ENCODE measurements at regions not wholly inside any gene's neighbourhood (a gene's known extent, or its start where the extent isn't known, plus 50 kb on each side); places are given as distances from the start of the nearest gene placed in this dataset.

- no peak for TF ChIP-seq NFIC (IDR thresholded peaks at IDR 0.05)
- TF ChIP-seq EGR1 (IDR thresholded peaks at IDR 0.05) = no peak
- no peak for TF ChIP-seq REST (IDR thresholded peaks at IDR 0.05; ENCODE audit: low read depth)
- TF ChIP-seq TEAD4 (IDR thresholded peaks at IDR 0.05) = no peak
- TF ChIP-seq CEBPB (IDR thresholded peaks at IDR 0.05) = no peak
- TF ChIP-seq ZBTB7A (IDR thresholded peaks at IDR 0.05; ENCODE audit: low read depth) = no peak
- no peak for TF ChIP-seq TCF12 (IDR thresholded peaks at IDR 0.05; ENCODE audit: low read depth)
- TF ChIP-seq MAX (IDR thresholded peaks at IDR 0.05) = no peak
- no peak for TF ChIP-seq FOXM1 (IDR thresholded peaks at IDR 0.05; ENCODE audit: borderline replicate concordance, low read depth)
- TF ChIP-seq CREB1 (IDR thresholded peaks at IDR 0.05; ENCODE audit: low read depth) = no peak
- no peak for TF ChIP-seq TAF1 (IDR thresholded peaks at IDR 0.05; ENCODE audit: low read depth)
Observed at GRCh38 chr15:59924096-59924495, 80.0 kb upstream of the FOXB1 start.

- TF ChIP-seq ZBTB7A (IDR thresholded peaks at IDR 0.05; ENCODE audit: low read depth) (no peak), TEAD4 (IDR thresholded peaks at IDR 0.05) (no peak), YY1 (IDR thresholded peaks at IDR 0.05; ENCODE audit: low read depth) (no peak), CEBPB (IDR thresholded peaks at IDR 0.05) (no peak), NFIC (IDR thresholded peaks at IDR 0.05) (no peak), RAD21 (IDR thresholded peaks at IDR 0.05; ENCODE audit: low read depth) (no peak), FOXM1 (IDR thresholded peaks at IDR 0.05; ENCODE audit: borderline replicate concordance, low read depth) (no peak), EP300 (IDR thresholded peaks at IDR 0.05; ENCODE audit: borderline replicate concordance) (no peak), MAX (IDR thresholded peaks at IDR 0.05) (no peak), TAF1 (IDR thresholded peaks at IDR 0.05; ENCODE audit: low read depth) (no peak), CREB1 (IDR thresholded peaks at IDR 0.05; ENCODE audit: low read depth) (no peak), USF1 (IDR thresholded peaks at IDR 0.05) (no peak), REST (IDR thresholded peaks at IDR 0.05; ENCODE audit: low read depth) (no peak), TCF12 (IDR thresholded peaks at IDR 0.05; ENCODE audit: low read depth) (no peak)
Observed at GRCh38 chr15:59923508-59923907, 80.6 kb upstream of the FOXB1 start.

- TF ChIP-seq EP300 (IDR thresholded peaks at IDR 0.05; ENCODE audit: borderline replicate concordance) = no peak
- no peak for TF ChIP-seq MAX (IDR thresholded peaks at IDR 0.05)
- TF ChIP-seq NFIC (IDR thresholded peaks at IDR 0.05) = no peak
- TF ChIP-seq TAF1 (IDR thresholded peaks at IDR 0.05; ENCODE audit: low read depth) = no peak
- TF ChIP-seq TEAD4 (IDR thresholded peaks at IDR 0.05) = no peak
- TF ChIP-seq CREB1 (IDR thresholded peaks at IDR 0.05; ENCODE audit: low read depth) = no peak
- no peak for TF ChIP-seq TCF12 (IDR thresholded peaks at IDR 0.05; ENCODE audit: low read depth)
- TF ChIP-seq RAD21 (IDR thresholded peaks at IDR 0.05; ENCODE audit: low read depth) = no peak
- TF ChIP-seq YY1 (IDR thresholded peaks at IDR 0.05; ENCODE audit: low read depth) = no peak
- TF ChIP-seq CEBPB (IDR thresholded peaks at IDR 0.05) = no peak
- TF ChIP-seq FOXM1 (IDR thresholded peaks at IDR 0.05; ENCODE audit: borderline replicate concordance, low read depth) = no peak
- no peak for TF ChIP-seq USF1 (IDR thresholded peaks at IDR 0.05)
Observed at GRCh38 chr15:59918994-59919951, 84.8 kb upstream of the FOXB1 start.

GRCh38 chr15:59917504-59918157 lies 86.5 kb upstream of the FOXB1 start:
- TF ChIP-seq USF1 (IDR thresholded peaks at IDR 0.05) = no peak
- 0 out of 2 replicates have a peak, but pooled peaks have one; percentile 12 for TF ChIP-seq TEAD4 (IDR thresholded peaks at IDR 0.05)
- peak; percentile 64 for TF ChIP-seq RAD21 (IDR thresholded peaks at IDR 0.05; ENCODE audit: low read depth)

All from Ishikawa (cell line).